RKO (cell line): ENCODE measurements at regions not wholly inside any gene's neighbourhood (a gene's known extent, or its start where the extent isn't known, plus 50 kb on each side); places are given as distances from the start of the nearest gene placed in this dataset.

Experiments used
- DNase-seq: peaks from one replicate; pipeline ENCODE4 v3.0.0-alpha.2; 2016; ENCODE audit warnings: low spot score

DNA sequence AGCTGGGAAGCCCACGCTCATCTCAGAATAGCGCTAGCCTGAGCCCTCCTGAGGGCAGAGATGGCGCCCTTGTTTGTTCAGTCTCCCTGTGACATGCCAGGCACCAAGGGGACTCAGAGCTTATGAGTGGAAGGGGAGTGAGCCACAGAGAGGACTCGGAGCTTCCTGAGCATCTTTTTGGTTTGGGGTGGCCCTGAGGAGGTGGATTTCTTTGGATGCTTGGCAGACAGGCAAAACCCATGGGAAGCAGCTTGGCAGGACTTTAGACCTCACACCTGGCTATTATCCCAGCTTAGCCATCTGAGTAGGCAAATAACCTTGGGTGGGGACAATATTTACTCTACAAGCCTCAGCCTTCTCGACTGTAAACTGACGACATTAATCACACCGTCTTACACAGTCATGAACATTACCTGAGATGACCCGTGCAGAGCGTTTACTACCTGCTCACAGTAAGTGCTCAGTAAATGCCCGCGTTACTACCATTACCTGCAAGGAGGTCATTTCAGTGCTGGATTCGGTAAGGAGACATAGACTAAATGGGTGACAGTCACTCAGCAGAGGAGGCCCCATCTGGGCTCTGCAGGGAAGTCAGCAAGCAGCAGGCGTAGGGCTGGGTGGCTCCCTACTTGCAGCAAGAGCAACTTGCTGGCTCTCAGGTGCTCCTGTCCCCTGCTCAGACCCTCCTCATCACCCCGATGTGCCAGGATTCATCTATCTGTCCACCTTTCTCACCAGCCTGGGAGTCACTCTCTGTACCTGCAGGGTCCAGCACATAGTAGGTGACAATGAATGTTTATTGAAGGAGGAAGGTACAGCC is 54.9 kb downstream of the KLHDC7A start:
- no peak for DNase-seq

DNA sequence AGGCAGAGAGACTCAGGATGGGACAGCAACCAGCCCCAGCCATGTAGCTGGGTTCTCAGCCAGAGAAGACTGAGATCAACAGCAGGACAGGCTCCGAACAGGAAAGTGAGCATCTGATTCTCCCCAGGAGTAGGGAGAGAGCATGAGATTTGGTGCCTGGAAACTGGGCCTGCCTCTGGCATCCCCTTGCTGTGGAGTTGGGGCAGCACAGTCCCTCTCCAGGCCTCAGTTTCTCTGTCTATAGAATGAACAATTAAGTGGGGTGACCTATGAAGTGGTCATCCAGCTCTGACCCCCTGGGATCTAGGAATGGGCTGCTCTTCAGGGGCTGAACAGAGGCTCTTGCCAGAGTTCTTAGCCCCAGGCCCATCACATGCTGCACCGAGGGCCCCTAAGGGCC is 55.6 kb downstream of the KLHDC7A start:
- no peak for DNase-seq

GRCh38 chr1:18536915-18537314 is 56.2 kb downstream of the KLHDC7A start:
- no peak for DNase-seq

DNA sequence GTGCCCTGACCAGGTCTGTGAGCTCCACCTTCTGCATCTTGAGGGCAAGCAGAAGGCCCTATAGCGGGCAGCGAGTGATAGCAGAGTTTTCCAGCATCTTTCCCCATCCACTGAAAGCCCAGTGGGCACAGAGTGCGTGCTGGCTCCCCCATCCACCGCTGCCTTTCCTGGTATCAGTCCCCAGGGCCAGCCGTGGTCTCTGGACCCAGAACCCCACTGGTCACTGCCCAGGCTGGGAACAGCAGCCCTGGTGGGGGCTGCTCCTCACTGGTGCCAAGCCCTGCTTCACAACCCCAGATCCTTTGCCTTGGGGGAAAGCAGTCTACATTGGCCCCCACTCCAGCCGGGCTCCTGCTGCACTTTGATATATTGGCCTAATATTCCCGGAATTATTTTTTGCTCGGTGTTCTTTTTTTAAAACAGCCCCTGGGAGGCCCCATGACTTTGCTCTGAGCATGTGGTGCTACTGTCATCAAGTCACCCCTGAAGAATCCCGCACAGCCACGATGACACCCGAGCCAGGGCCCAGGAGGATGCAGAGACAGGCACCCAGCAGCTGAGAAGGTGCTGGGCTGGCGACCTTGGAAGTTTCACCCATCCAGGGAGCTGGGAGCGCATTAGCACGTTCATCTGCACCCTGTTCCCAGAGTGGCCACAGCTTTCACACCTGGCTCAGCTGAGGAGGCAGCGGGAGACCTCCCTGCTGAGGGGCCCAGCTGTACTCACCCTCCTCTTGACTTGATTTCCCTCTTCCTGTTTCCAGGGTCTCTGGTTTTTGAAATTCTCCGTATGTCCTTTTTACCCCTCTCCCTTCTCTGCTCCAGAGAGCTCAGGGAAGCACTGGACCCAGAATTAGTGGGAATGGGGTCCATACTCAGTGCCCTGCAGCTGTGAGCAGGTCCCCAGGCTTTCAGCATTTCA is 56.9 kb downstream of the KLHDC7A start:
- no peak for DNase-seq

DNA sequence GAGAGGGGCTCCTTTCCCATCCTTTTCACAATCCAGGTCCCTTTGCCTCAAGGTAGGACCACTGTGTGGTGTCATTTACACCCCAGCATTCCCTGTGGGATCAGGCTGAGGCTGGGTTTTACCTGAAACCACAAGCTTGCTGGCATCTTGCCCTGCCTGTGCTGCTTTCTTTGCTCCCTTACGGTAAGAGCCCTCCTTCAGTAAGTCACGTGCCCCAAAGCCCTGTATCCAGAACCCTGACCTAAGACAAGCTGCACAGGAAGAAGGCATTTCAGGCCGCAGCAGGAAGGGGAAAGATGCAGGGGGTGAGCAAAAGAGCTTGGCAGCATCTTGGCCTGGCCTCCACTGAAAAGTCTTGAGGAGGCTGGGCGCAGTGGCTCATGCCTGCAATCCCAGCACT is 58.4 kb downstream of the KLHDC7A start:
- no peak for DNase-seq

GRCh38 chr1:18540136-18540765 is 59.5 kb downstream of the KLHDC7A start:
- no peak for DNase-seq

- no peak for DNase-seq
Measured at GRCh38 chr1:18541046-18541795, 60.5 kb downstream of the KLHDC7A start.

DNA sequence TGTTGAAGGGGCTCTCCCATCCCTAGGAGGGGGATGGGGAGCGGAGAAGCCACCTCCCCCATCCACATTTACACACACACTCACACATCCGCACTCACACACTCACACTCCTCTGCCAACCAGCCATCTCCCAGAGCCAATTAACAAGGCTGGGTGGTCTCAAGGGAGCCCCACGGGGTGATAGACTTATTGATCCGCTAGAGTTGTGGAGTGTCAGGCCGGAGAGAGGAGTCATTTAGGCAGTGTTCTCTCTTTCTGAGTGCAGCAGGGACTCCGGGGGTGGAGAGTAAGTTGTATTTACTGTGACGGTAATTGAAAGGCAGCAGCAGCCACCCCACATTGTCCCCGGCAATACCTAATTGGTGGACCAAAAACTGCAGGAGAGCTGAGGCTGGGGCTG is 61.6 kb downstream of the KLHDC7A start:
- DNase-seq: no peak

- no peak for DNase-seq
Measured at GRCh38 chr1:18546026-18546425, 65.3 kb downstream of the KLHDC7A start.

- DNase-seq: no peak
Measured at GRCh38 chr1:18547460-18547859, 66.7 kb downstream of the KLHDC7A start.

DNA sequence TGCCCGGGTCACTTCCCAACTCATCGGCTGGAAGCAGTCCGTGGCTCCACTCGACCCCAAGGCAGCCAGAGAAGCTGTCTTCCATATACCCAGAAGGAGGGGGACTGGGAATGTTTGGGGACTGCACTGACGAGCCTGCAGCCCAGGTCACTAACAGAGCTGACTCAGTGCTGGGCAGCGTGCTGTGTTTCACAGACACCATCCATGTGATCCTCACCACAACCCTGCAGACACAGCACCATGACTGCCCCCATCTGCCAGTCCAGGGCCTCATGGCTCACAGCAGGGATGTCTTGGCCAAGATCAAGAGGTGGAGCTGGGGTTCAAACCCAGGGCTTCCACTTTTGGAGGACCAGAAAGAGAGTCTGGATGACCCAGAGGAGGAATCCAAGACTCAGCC is 67.9 kb downstream of the KLHDC7A start:
- no peak for DNase-seq

DNA sequence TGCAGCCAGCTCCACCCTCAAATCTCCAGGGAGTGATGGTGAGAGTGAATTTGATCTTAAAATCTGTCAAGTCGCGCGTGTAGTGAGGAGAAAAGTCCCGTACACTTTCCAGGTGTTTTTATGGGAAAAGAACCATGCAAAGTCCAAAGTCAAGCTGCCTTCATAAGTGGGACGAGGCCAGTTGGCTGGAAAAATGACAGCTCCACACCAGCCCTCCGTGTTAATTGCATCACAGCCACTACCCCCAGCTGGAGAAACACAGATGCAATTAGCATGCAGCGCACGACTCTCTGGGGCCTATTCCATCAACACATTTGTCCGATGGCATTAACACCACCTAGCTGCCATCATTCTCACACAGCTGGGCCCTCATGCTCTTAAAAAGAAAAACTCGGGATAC is 68.4 kb downstream of the KLHDC7A start:
- no peak for DNase-seq

GRCh38 chr1:18549906-18550305 is 69.2 kb downstream of the KLHDC7A start:
- DNase-seq: no peak

- DNase-seq: no peak
Measured at GRCh38 chr1:18552631-18553030, 71.9 kb downstream of the KLHDC7A start.

DNA sequence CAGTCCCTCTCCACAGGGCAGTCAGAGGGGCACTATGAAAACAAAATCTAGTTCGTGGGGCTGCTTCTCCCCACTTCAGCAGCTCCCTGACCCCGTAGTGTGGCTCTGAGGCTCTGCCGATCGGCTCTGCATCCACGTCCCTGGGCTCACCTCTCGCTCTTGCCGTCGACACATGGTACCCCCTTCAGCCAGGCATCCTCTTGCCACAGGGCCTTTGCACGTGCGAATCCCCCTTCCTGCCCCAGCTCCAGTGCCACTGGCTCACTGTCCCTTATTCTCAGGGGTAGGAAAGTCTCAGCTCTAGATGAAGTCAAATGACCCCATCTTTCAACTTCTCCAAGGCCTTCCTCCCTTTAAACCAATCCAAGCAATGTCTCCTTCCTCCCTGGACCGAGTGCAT is 72.7 kb downstream of the KLHDC7A start:
- DNase-seq: no peak

GRCh38 chr1:18554099-18554498 is 73.4 kb downstream of the KLHDC7A start:
- no peak for DNase-seq

DNA sequence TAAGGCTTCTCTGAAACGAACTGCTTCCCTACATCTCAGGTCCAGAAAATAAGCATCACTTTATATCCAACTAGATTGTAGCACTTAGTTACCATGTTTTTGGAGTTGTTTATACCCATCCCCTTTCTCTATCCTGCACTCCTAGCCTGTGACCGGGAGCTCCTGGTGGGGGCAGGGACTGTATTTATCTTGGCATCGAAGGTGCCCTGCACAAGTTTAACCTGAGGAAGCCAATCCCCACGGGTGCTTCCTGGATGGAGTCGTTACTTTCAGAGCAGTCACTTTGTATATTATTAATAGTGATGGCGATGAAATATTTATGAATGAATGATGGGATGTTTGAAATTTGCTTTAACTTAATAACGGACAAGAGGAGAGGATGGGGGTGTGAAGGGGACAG is 73.9 kb downstream of the KLHDC7A start:
- DNase-seq: no peak

GRCh38 chr1:18555036-18555435 is 74.3 kb downstream of the KLHDC7A start:
- no peak for DNase-seq

GRCh38 chr1:18556364-18556763 is 74.3 kb upstream of the PAX7 start:
- DNase-seq: peak; percentile 34

- DNase-seq: peak; percentile 53
Measured at GRCh38 chr1:18557621-18558465, 72.8 kb upstream of the PAX7 start.

DNA sequence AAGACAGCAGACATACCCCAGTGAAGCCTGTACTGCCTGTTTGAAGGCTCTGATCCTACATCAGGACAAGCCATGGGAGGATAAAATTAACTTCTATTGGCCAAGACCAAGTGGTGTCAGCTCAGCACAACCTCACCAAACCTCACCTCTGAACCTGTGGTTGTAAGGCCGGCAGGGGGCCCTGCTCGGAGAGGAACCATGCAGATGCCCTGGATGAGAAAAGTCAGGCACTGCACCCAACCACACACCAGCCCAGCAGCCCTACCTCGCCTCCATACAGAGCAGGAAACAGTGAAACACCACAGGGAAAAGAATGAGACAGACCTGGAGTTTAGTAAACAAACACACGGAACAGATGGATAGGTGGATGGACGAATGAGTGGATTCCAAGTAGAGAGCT is 70.0 kb upstream of the PAX7 start:
- no peak for DNase-seq
